ENCODE measurements at regions not wholly inside any gene's neighbourhood (a gene's known extent, or its start where the extent isn't known, plus 50 kb on each side); places are given as distances from the start of the nearest gene placed in this dataset.

GRCh38 chr7:20030915-20031362 lies 186.2 kb downstream of the MACC1 start:
- no peak overlapping the region for H2AK5ac ChIP-seq (ENCODE audit: low read length, severe bottlenecking)
- H3K4me2 ChIP-seq (ENCODE audit: low read length, poor library complexity, severe bottlenecking), result no peak overlapping the region
- H4K8ac ChIP-seq (ENCODE audit: low read length), result no peak overlapping the region
- H3K18ac ChIP-seq (ENCODE audit: low read depth in 1 of 2, low read length in 2 of 2), result no peak overlapping the region
- H2BK15ac ChIP-seq (ENCODE audit: low read depth, poor library complexity, severe bottlenecking), result no peak overlapping the region
- no peaks in the 10 kb centered on the region for H3K9me3 ChIP-seq (ENCODE audit: control insufficient read depth, low read length)
- H3K27ac ChIP-seq (ENCODE audit: low read length, poor library complexity, severe bottlenecking), result peak overlapping the region; percentile 60
- DNase-seq, result no peak
- no peak overlapping the region for H2BK120ac ChIP-seq (ENCODE audit: low read depth, low read length)
- no peak overlapping the region for H4K91ac ChIP-seq (ENCODE audit: low read length)
- no peak overlapping the region for H3K4ac ChIP-seq (ENCODE audit: low read depth in 1 of 2, low read length in 2 of 2)
- no peaks in the 10 kb centered on the region for H3K27me3 ChIP-seq (ENCODE audit: control insufficient read depth in 1 of 2, insufficient read depth in 1 of 2, low read length in 2 of 2)
- no peak overlapping the region for H3K23ac ChIP-seq (ENCODE audit: low read length in 2 of 2)
- H3K36me3 ChIP-seq (ENCODE audit: control insufficient read depth in 1 of 2, insufficient read depth in 2 of 2, low read depth in 1 of 2, low read length in 2 of 2), result no peaks in the 10 kb centered on the region
- no peak overlapping the region for H2BK12ac ChIP-seq (ENCODE audit: low read length in 2 of 2)
- no peak overlapping the region for H3K4me3 ChIP-seq (ENCODE audit: insufficient read depth in 1 of 2, low read depth in 1 of 2, low read length in 2 of 2)
- no peak overlapping the region for H3K14ac ChIP-seq (ENCODE audit: low read length in 2 of 2)
- H3K4me1 ChIP-seq (ENCODE audit: control insufficient read depth, insufficient read depth, low read depth, low read length), result peaks cover 5% of the 10 kb centered on the region
- no peak overlapping the region for H2AFZ ChIP-seq (ENCODE audit: low read depth, low read length)
- H3K9ac ChIP-seq (ENCODE audit: low read length), result peak overlapping the region; percentile 91
- H3K79me1 ChIP-seq (replicated peaks; ENCODE audit: low read length, poor library complexity, severe bottlenecking), result no peaks in the 10 kb centered on the region
- no peak overlapping the region for H2BK5ac ChIP-seq (ENCODE audit: low read depth, low read length, poor library complexity, severe bottlenecking)

- DNase-seq, result no peak
- no peaks in the 10 kb centered on the region for H3K9me3 ChIP-seq (ENCODE audit: control insufficient read depth, low read length)
Measured at GRCh38 chr7:20030417-20030816, 186.8 kb downstream of the MACC1 start.

GRCh38 chr7:20026762-20027161 lies 190.4 kb downstream of the MACC1 start:
- no peak overlapping the region for H3K9ac ChIP-seq (ENCODE audit: low read length)
- no peak overlapping the region for H4K8ac ChIP-seq (ENCODE audit: low read length)
- no peak overlapping the region for H3K27ac ChIP-seq (ENCODE audit: low read length, poor library complexity, severe bottlenecking)
- H3K23ac ChIP-seq (ENCODE audit: low read length in 2 of 2), result no peak overlapping the region
- no peak overlapping the region for H2BK120ac ChIP-seq (ENCODE audit: low read depth, low read length)
- H2AFZ ChIP-seq (ENCODE audit: low read depth, low read length), result no peak overlapping the region
- DNase-seq, result no peak
- no peak overlapping the region for H3K4me3 ChIP-seq (ENCODE audit: insufficient read depth in 1 of 2, low read depth in 1 of 2, low read length in 2 of 2)
- no peaks in the 10 kb centered on the region for H3K79me1 ChIP-seq (replicated peaks; ENCODE audit: low read length, poor library complexity, severe bottlenecking)
- no peaks in the 10 kb centered on the region for H3K9me3 ChIP-seq (ENCODE audit: control insufficient read depth, low read length)
- no peaks in the 10 kb centered on the region for H3K36me3 ChIP-seq (ENCODE audit: control insufficient read depth in 1 of 2, insufficient read depth in 2 of 2, low read depth in 1 of 2, low read length in 2 of 2)
- H2AK5ac ChIP-seq (ENCODE audit: low read length, severe bottlenecking), result no peak overlapping the region
- no peak overlapping the region for H3K4ac ChIP-seq (ENCODE audit: low read depth in 1 of 2, low read length in 2 of 2)
- no peak overlapping the region for H3K4me2 ChIP-seq (ENCODE audit: low read length, poor library complexity, severe bottlenecking)
- peaks cover 1% of the 10 kb centered on the region for H3K4me1 ChIP-seq (ENCODE audit: control insufficient read depth, insufficient read depth, low read depth, low read length)
- no peak overlapping the region for H3K18ac ChIP-seq (ENCODE audit: low read depth in 1 of 2, low read length in 2 of 2)
- H2BK5ac ChIP-seq (ENCODE audit: low read depth, low read length, poor library complexity, severe bottlenecking), result no peak overlapping the region
- no peak overlapping the region for H2BK12ac ChIP-seq (ENCODE audit: low read length in 2 of 2)
- no peak overlapping the region for H2BK15ac ChIP-seq (ENCODE audit: low read depth, poor library complexity, severe bottlenecking)
- H3K27me3 ChIP-seq (ENCODE audit: control insufficient read depth in 1 of 2, insufficient read depth in 1 of 2, low read length in 2 of 2), result no peaks in the 10 kb centered on the region
- no peak overlapping the region for H3K14ac ChIP-seq (ENCODE audit: low read length in 2 of 2)
- WGBS, result 95% methylated on average over 2 of the region's 4 CpGs
- H4K91ac ChIP-seq (ENCODE audit: low read length), result no peak overlapping the region

More at GRCh38 chr7:20030417-20030816, 186.8 kb downstream of the MACC1 start:
- WGBS, result 100% methylated on average over 2 of the region's 2 CpGs
- H4K91ac ChIP-seq (ENCODE audit: low read length), result peak overlapping the region; percentile 83
- no peak overlapping the region for H2BK12ac ChIP-seq (ENCODE audit: low read length in 2 of 2)
- H2AFZ ChIP-seq (ENCODE audit: low read depth, low read length), result no peak overlapping the region
- H2BK120ac ChIP-seq (ENCODE audit: low read depth, low read length), result no peak overlapping the region
- H3K23ac ChIP-seq (ENCODE audit: low read length in 2 of 2), result no peak overlapping the region
- H2BK5ac ChIP-seq (ENCODE audit: low read depth, low read length, poor library complexity, severe bottlenecking), result no peak overlapping the region
- no peak overlapping the region for H2AK5ac ChIP-seq (ENCODE audit: low read length, severe bottlenecking)
- H3K27ac ChIP-seq (ENCODE audit: low read length, poor library complexity, severe bottlenecking), result peak overlapping the region; percentile 60
- H3K9ac ChIP-seq (ENCODE audit: low read length), result peak overlapping the region; percentile 91
- no peak overlapping the region for H3K4me2 ChIP-seq (ENCODE audit: low read length, poor library complexity, severe bottlenecking)
- no peak overlapping the region for H3K4ac ChIP-seq (ENCODE audit: low read depth in 1 of 2, low read length in 2 of 2)
- H2BK15ac ChIP-seq (ENCODE audit: low read depth, poor library complexity, severe bottlenecking), result no peak overlapping the region
- H3K36me3 ChIP-seq (ENCODE audit: control insufficient read depth in 1 of 2, insufficient read depth in 2 of 2, low read depth in 1 of 2, low read length in 2 of 2), result no peaks in the 10 kb centered on the region
- H3K4me1 ChIP-seq (ENCODE audit: control insufficient read depth, insufficient read depth, low read depth, low read length), result peaks cover 4% of the 10 kb centered on the region
- H3K4me3 ChIP-seq (ENCODE audit: insufficient read depth in 1 of 2, low read depth in 1 of 2, low read length in 2 of 2), result no peak overlapping the region
- no peaks in the 10 kb centered on the region for H3K27me3 ChIP-seq (ENCODE audit: control insufficient read depth in 1 of 2, insufficient read depth in 1 of 2, low read length in 2 of 2)
- no peak overlapping the region for H4K8ac ChIP-seq (ENCODE audit: low read length)
- no peaks in the 10 kb centered on the region for H3K79me1 ChIP-seq (replicated peaks; ENCODE audit: low read length, poor library complexity, severe bottlenecking)
- no peak overlapping the region for H3K18ac ChIP-seq (ENCODE audit: low read depth in 1 of 2, low read length in 2 of 2)
- no peak overlapping the region for H3K14ac ChIP-seq (ENCODE audit: low read length in 2 of 2)

DNA sequence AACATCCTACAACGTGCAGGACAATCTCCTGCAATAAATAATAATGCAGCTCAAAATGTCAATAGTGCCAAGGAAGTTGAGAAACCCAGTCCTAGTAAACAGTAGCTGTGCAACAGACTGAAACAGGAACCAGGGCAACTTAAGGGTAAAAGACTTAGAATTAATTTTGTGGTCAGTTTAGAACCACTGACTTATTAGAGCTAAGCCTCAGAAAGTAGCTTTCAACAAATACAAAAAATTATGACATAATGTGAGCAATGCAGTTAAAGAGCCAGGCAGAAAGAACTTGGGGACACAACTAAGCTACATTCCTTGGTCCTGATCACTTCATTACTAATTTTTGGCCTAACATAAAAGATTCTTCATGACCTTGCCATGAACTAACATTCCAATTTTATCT lies 195.4 kb downstream of the MACC1 start:
- WGBS, result no CpG with 5 or more reads among the region's 1 CpG

More for the DNA sequence above, 195.4 kb downstream of the MACC1 start:
- H2BK120ac ChIP-seq (ENCODE audit: low read depth, low read length), result no peak overlapping the region
- H3K9ac ChIP-seq (ENCODE audit: low read length), result no peak overlapping the region
- no peak overlapping the region for H4K91ac ChIP-seq (ENCODE audit: low read length)
- no peaks in the 10 kb centered on the region for H3K36me3 ChIP-seq (ENCODE audit: control insufficient read depth in 1 of 2, insufficient read depth in 2 of 2, low read depth in 1 of 2, low read length in 2 of 2)
- no peak overlapping the region for H2AK5ac ChIP-seq (ENCODE audit: low read length, severe bottlenecking)
- H3K18ac ChIP-seq (ENCODE audit: low read depth in 1 of 2, low read length in 2 of 2), result no peak overlapping the region
- H3K4me3 ChIP-seq (ENCODE audit: insufficient read depth in 1 of 2, low read depth in 1 of 2, low read length in 2 of 2), result no peak overlapping the region
- no peak overlapping the region for H2BK15ac ChIP-seq (ENCODE audit: low read depth, poor library complexity, severe bottlenecking)
- no peak overlapping the region for H4K8ac ChIP-seq (ENCODE audit: low read length)
- no peak overlapping the region for H3K14ac ChIP-seq (ENCODE audit: low read length in 2 of 2)
- peaks cover 4% of the 10 kb centered on the region for H3K9me3 ChIP-seq (ENCODE audit: control insufficient read depth, low read length)
- H3K27me3 ChIP-seq (ENCODE audit: control insufficient read depth in 1 of 2, insufficient read depth in 1 of 2, low read length in 2 of 2), result no peaks in the 10 kb centered on the region
- H2AFZ ChIP-seq (ENCODE audit: low read depth, low read length), result no peak overlapping the region
- H3K4me2 ChIP-seq (ENCODE audit: low read length, poor library complexity, severe bottlenecking), result no peak overlapping the region
- no peak overlapping the region for H3K27ac ChIP-seq (ENCODE audit: low read length, poor library complexity, severe bottlenecking)
- no peak overlapping the region for H3K23ac ChIP-seq (ENCODE audit: low read length in 2 of 2)
- H2BK5ac ChIP-seq (ENCODE audit: low read depth, low read length, poor library complexity, severe bottlenecking), result no peak overlapping the region
- no peak overlapping the region for H3K4ac ChIP-seq (ENCODE audit: low read depth in 1 of 2, low read length in 2 of 2)
- H2BK12ac ChIP-seq (ENCODE audit: low read length in 2 of 2), result no peak overlapping the region
- no peaks in the 10 kb centered on the region for H3K4me1 ChIP-seq (ENCODE audit: control insufficient read depth, insufficient read depth, low read depth, low read length)
- no peaks in the 10 kb centered on the region for H3K79me1 ChIP-seq (replicated peaks; ENCODE audit: low read length, poor library complexity, severe bottlenecking)
- DNase-seq, result no peak

All from mesenchymal stem cell (in vitro differentiated cells and primary cell).